ENCODE measurements at regions not wholly inside any gene's neighbourhood (a gene's known extent, or its start where the extent isn't known, plus 50 kb on each side); places are given as distances from the start of the nearest gene placed in this dataset.
"Not testable (repeated sequence)": the region's sequence is repeated elsewhere in the genome, so short reads cannot be mapped to it uniquely, and the experiment has no call there.

DNA sequence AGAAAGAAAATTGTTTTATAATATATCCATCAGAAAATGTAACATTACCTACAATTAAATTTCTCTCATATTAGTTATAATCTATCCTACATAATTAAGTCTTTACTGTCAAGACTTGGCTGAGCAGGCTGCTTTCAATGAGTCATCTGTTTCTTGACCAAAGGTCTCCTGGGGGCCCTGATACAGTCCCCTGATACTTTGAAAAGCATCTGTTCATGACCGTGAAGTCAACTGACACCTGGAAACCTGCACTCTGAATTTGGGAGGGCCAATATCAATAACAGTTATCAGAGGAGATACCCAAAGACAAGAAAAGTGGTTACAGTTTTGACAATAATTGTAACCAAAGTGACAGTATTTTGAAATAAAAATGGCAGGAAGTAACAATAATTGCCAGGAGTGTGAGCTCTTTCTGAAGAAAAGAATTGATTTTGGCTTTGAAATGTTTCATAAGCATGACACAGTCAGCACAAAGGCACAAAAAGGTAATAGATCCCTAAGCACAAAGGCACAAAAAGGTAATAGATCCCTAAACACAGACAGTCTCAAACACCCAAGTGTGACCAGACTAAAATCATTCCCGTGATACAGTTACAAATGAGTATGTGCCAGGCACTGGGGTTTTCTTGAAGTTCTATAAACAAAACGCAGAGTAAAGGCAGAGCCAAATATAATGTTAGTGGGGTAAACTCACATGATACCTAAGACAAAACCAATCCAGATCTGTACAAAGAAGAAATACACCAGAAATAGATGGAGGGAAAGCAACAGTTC, 260.7 kb downstream of the PLOD2 start:
- DNase-seq (ENCODE audit: low spot score in 2 of 2) (no peak), ATAC-seq (no peak)
- Mint-ChIP-seq H3K9me3 (peaks cover 11% of the 10 kb centered on the region), H3K36me3 (no peaks in the 10 kb centered on the region), H3K4me1 (no peaks in the 10 kb centered on the region), H3K27ac (no peak overlapping the region), H3K4me3 (no peak overlapping the region)

DNA sequence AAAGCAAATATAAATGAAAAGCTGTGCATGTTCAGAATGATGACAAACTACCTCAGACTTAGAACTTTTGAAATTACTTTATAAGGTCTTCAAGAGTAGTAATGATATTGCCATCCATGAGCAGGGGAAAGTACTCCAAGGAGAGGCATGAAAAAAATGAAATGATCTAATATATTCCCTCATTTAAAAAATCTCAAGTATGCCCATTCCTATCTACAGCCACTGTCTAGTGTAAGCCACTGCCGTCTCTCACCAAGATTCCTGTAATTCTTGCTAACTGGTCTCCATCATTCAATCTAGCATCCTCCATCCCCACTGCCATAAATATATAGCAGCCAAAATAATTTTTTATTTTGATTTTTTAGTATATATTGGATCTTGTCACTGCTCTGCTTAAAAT, 258.8 kb downstream of the PLOD2 start:
- no peak overlapping the region for H3K4me3 Mint-ChIP-seq
- H3K9me3 Mint-ChIP-seq: peaks cover 5% of the 10 kb centered on the region
- no peaks in the 10 kb centered on the region for H3K36me3 Mint-ChIP-seq
- H3K4me1 Mint-ChIP-seq: no peaks in the 10 kb centered on the region
- ATAC-seq: no peak
- DNase-seq (ENCODE audit: low spot score in 2 of 2): no peak
- H3K27ac Mint-ChIP-seq: no peak overlapping the region

DNA sequence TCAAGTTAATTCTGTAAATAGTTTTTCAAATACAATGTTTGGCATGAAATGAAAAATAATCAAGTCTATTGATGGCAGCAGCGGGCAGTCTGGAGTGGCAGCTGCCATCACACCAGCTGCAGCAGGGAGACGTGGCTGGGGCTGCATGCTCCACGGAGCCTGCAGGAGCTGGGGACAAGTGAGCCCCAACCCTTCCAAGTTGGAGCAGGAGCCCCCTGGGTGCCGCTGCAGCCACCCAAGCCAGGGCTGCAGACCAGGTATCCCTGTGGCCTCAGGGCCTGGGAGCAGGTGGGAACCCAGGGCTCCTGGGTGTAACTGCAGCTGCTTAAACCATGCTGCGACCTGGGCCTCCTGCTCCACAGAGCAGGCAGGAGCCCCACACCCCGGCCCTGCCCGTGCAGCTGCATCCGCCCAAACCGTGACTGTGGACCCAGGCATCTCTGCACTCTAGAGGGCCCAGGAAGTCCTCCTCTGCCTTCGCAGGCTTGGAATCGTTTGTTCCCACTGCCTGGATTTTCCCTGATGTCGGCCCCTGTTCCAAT, 257.4 kb downstream of the PLOD2 start:
- Mint-ChIP-seq H3K4me3 (no peak overlapping the region), H3K4me1 (no peaks in the 10 kb centered on the region), H3K36me3 (no peaks in the 10 kb centered on the region), H3K9me3 (peaks cover 5% of the 10 kb centered on the region), H3K27ac (no peak overlapping the region)
- peak; percentile 45 for ATAC-seq
- DNase-seq (ENCODE audit: low spot score in 2 of 2): no peak

- ATAC-seq (peak; percentile 32), DNase-seq (ENCODE audit: low spot score in 2 of 2) (no peak)
- no peaks in the 10 kb centered on the region for H3K36me3 Mint-ChIP-seq
- H3K4me3 Mint-ChIP-seq: no peak overlapping the region
- H3K4me1 Mint-ChIP-seq: no peaks in the 10 kb centered on the region
- no peak overlapping the region for H3K27ac Mint-ChIP-seq
- H3K9me3 Mint-ChIP-seq: peaks cover 5% of the 10 kb centered on the region
Observed at GRCh38 chr3:145904138-145904537, 256.8 kb downstream of the PLOD2 start.

GRCh38 chr3:145906301-145906700, 254.7 kb downstream of the PLOD2 start:
- Mint-ChIP-seq H3K4me3 (no peak overlapping the region), H3K36me3 (no peaks in the 10 kb centered on the region), H3K9me3 (peaks cover 12% of the 10 kb centered on the region), H3K4me1 (no peaks in the 10 kb centered on the region), H3K27ac (no peak overlapping the region)
- no peak for DNase-seq (ENCODE audit: low spot score in 2 of 2)
- no peak for ATAC-seq

- DNase-seq (ENCODE audit: low spot score in 2 of 2): no peak
- H3K36me3 Mint-ChIP-seq: no peaks in the 10 kb centered on the region
- no peak overlapping the region for H3K27ac Mint-ChIP-seq
- H3K4me3 Mint-ChIP-seq: no peak overlapping the region
- ATAC-seq: no peak
- H3K9me3 Mint-ChIP-seq: peaks cover 12% of the 10 kb centered on the region
- no peaks in the 10 kb centered on the region for H3K4me1 Mint-ChIP-seq
Observed at GRCh38 chr3:145906755-145907154, 254.2 kb downstream of the PLOD2 start.

DNA sequence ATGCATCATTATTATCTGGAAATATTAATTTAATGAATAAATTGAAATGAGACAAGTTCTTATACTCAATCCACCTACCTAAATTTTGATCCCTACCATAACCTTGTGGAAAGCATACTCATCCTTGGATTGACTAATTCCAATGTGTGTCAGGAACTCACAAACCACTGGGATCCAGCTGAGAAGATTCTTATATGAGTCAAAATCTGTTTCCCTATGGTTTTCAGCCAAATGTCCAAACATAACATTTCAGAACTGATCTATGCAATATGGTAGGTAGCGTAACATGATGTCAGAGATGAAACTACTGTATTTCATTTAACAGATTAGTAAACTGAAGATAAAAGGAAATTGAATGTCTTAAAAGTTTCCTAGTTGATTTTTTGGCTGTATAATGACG, 250.0 kb downstream of the PLOD2 start:
- DNase-seq (ENCODE audit: low spot score in 2 of 2): no peak

DNA sequence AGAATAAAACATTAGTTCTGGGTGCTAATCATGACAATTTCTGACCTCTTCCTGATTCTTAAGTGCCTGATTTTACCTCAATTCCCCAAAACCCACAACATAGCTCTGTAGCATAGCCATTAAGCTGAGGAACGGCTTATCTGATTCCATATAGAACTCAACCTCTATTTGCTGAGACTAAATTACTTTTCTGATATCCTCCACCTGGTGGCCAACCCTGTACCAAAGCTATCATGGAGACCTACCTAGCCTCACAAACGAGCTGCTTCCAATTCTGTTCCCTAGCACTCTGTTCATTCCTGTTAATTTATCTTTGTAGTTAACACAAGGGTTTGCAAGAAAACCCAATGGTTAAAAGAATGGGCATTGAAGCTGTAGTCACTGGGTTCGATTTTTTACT, 245.2 kb downstream of the PLOD2 start:
- Mint-ChIP-seq H3K36me3 (no peaks in the 10 kb centered on the region), H3K27ac (no peak overlapping the region), H3K4me1 (no peaks in the 10 kb centered on the region), H3K9me3 (peaks cover 14% of the 10 kb centered on the region), H3K4me3 (no peak overlapping the region)
- DNase-seq (ENCODE audit: low spot score in 2 of 2): no peak
- ATAC-seq: no peak

More for the DNA sequence above, 250.0 kb downstream of the PLOD2 start:
- Mint-ChIP-seq H3K4me1 (no peaks in the 10 kb centered on the region), H3K27ac (no peak overlapping the region), H3K36me3 (no peaks in the 10 kb centered on the region), H3K4me3 (no peak overlapping the region), H3K9me3 (peaks cover 16% of the 10 kb centered on the region)
- no peak for ATAC-seq

DNA sequence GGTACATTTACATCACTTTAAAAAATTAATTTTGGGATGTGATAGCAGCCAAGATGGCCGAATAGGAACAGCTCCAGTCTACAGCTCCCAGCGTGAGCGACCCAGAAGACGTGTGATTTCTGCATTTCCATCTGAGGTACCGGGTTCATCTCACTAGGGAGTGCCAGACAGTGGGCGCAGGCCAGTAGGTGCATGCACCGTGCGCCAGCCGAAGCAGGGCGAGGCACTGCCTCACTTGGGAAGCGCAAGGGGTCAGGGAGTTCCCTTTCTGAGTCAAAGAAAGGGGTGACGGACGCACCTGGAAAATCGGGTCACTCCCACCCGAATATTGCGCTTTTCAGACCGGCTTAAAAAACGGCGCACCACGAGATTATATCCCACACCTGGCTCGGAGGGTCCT, 233.2 kb downstream of the PLOD2 start:
- H3K4me3 Mint-ChIP-seq; DNase-seq (ENCODE audit: low spot score in 2 of 2); H3K36me3 Mint-ChIP-seq; H3K9me3 Mint-ChIP-seq; H3K27ac Mint-ChIP-seq; ATAC-seq; H3K4me1 Mint-ChIP-seq: not testable (repeated sequence)

DNA sequence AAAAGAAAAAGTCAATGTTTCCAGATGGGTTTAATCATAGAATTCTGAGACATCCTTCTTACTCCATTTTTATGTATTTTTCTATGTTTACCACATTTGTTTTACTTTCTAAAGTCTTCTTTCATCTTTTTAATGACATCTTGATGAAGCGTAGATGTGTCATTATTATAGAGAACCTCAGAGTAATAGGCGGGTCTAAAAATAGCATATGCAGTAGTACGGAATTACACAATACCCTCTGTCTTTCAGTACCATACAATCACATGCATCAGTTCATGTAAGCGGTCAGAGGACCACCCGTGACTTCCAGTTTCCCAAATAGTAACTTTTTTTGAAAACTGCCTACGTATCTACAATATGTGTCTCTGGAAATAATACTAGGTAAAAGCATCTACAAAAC, 224.0 kb downstream of the PLOD2 start:
- DNase-seq (ENCODE audit: low spot score in 2 of 2) (no peak), ATAC-seq (no peak)
- H3K36me3 Mint-ChIP-seq: no peaks in the 10 kb centered on the region
- peaks cover 8% of the 10 kb centered on the region for H3K9me3 Mint-ChIP-seq
- H3K4me3 Mint-ChIP-seq: no peak overlapping the region
- no peaks in the 10 kb centered on the region for H3K4me1 Mint-ChIP-seq
- no peak overlapping the region for H3K27ac Mint-ChIP-seq

DNA sequence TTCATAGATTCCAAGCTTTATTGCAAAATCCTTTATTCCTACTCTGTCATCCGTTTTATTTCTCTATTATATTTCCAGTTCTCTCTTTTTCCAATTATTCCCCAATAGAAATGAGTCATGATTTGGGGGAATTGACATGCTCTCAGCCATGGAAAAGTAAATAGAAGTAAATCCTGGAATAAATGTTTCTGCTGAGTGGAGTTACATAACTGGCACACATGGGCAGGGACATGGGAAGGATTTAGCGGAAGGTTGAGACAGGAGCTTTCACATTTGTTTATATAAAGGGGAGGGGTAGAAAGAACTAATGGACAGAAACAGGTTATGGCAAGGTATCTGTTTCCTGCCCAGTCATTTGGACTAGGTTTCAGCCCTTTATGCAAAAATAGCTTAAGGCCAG, 221.6 kb downstream of the PLOD2 start:
- no peak overlapping the region for H3K27ac Mint-ChIP-seq
- H3K4me1 Mint-ChIP-seq: no peaks in the 10 kb centered on the region
- DNase-seq (ENCODE audit: low spot score in 2 of 2): no peak

DNA sequence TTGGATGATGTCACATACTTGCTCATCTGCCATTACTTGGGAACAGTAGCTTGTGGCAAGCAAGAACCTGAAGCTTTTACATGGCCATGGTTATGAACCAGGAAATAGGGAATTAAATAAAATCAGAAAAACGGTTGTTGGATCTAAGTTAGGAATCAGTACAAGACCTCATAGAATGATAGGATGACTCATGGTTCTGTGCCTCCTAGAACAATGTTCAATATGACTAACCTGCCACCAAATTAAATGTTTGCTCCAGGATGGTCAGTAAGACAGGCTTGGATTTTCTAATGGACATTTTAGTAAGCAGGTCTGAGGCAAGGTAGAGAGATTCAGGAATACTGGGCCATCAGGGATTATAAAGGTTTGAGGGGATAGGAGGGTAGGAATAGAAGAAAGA, 218.9 kb downstream of the PLOD2 start:
- Mint-ChIP-seq H3K4me1 (no peaks in the 10 kb centered on the region), H3K4me3 (no peak overlapping the region), H3K9me3 (peaks cover 4% of the 10 kb centered on the region), H3K27ac (no peak overlapping the region), H3K36me3 (no peaks in the 10 kb centered on the region)
- DNase-seq (ENCODE audit: low spot score in 2 of 2): no peak
- ATAC-seq: no peak

More for the DNA sequence above, 221.6 kb downstream of the PLOD2 start:
- no peak for ATAC-seq
- H3K9me3 Mint-ChIP-seq: peaks cover 8% of the 10 kb centered on the region
- H3K36me3 Mint-ChIP-seq: no peaks in the 10 kb centered on the region
- no peak overlapping the region for H3K4me3 Mint-ChIP-seq

GRCh38 chr3:145943952-145944351, 217.0 kb downstream of the PLOD2 start:
- no peak for ATAC-seq
- DNase-seq (ENCODE audit: low spot score in 2 of 2): no peak
- Mint-ChIP-seq H3K9me3 (peaks cover 7% of the 10 kb centered on the region), H3K27ac (no peak overlapping the region), H3K4me1 (no peaks in the 10 kb centered on the region), H3K4me3 (no peak overlapping the region), H3K36me3 (no peaks in the 10 kb centered on the region)

DNA sequence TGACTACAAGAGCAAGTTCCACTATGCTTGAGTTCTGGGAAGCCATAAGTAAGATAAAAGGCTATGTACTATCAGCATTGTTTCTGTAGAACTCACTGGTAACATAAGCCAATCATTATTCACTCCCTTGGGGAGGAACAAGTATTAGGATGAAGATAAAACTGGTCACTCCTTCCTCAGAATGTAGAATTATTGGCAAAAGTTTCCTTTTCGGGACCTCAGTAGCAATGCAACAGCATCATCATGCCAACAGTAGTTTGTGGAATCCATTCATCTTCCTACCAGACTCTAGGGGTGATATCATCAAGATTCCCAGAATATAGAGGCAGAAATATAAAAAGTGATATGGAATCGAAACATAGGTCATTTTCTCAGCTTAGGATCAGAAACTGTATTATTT, 209.5 kb downstream of the PLOD2 start:
- no peaks in the 10 kb centered on the region for H3K36me3 Mint-ChIP-seq

GRCh38 chr3:145952536-145952935, 208.4 kb downstream of the PLOD2 start:
- Mint-ChIP-seq H3K4me3 (no peak overlapping the region), H3K36me3 (no peaks in the 10 kb centered on the region)
- DNase-seq (ENCODE audit: low spot score in 2 of 2): no peak

More for the DNA sequence above, 209.5 kb downstream of the PLOD2 start:
- DNase-seq (ENCODE audit: low spot score in 2 of 2) (no peak), ATAC-seq (no peak)
- H3K4me3 Mint-ChIP-seq: no peak overlapping the region
- peaks cover 7% of the 10 kb centered on the region for H3K9me3 Mint-ChIP-seq
- no peaks in the 10 kb centered on the region for H3K4me1 Mint-ChIP-seq
- no peak overlapping the region for H3K27ac Mint-ChIP-seq

GRCh38 chr3:145953316-145953715, 207.7 kb downstream of the PLOD2 start:
- ATAC-seq: no peak
- H3K4me3 Mint-ChIP-seq: no peak overlapping the region
- H3K27ac Mint-ChIP-seq: no peak overlapping the region
- no peak for DNase-seq (ENCODE audit: low spot score in 2 of 2)
- H3K36me3 Mint-ChIP-seq: no peaks in the 10 kb centered on the region
- peaks cover 5% of the 10 kb centered on the region for H3K9me3 Mint-ChIP-seq
- H3K4me1 Mint-ChIP-seq: no peaks in the 10 kb centered on the region

More at GRCh38 chr3:145952536-145952935, 208.4 kb downstream of the PLOD2 start:
- Mint-ChIP-seq H3K27ac (no peak overlapping the region), H3K9me3 (peaks cover 7% of the 10 kb centered on the region), H3K4me1 (no peaks in the 10 kb centered on the region)
- no peak for ATAC-seq

Data from stimulated activated effector memory CD8-positive, alpha-beta T cell treated with anti-CD3 and anti-CD28 coated beads, Interleukin-12 subunit alpha, Interleukin-12 subunit beta, amount 100 ng/mL, for 72 hours (primary cell).